22Rv1 (cell line): ENCODE measurements at regions not wholly inside any gene's neighbourhood (a gene's known extent, or its start where the extent isn't known, plus 50 kb on each side); places are given as distances from the start of the nearest gene placed in this dataset.

Experiments used
- ZFX ChIP-seq: fragments of 450-650 bp; IDR thresholded peaks from 2 replicates; pipeline ENCODE4 v1.6.1; 2017; ENCODE audit warnings: antibody characterized with exemption, borderline replicate concordance
- TF ChIP-seq, protein P1 (sequence below): fragments of 450-650 bp; IDR thresholded peaks from 2 replicates; pipeline ENCODE4 v1.5.1; 2017; ENCODE audit warnings: mild to moderate bottlenecking

DNA sequence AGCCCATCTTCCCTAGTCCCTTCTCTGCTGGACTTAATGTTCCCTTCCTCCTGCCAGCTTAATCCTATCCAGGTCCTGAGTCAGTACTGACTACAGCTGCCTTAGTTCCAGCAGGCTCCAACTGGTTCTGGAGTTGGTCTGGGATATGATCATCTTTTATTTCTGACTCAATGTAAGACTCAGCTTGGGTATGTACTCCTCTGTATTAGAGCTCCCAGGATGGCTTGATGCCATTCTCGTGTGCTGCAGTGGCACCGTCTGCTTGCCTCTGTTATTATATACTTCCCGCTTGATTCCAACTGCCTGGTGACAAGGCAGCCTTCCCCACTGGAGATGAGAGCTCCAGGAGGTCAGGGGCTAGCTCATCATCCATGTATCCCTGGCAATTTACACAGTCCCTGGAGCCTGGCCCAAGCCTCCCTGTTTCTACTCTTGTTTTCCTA lies 164.4 kb upstream of the DPT start:
- TF ChIP-seq, protein P1, sequence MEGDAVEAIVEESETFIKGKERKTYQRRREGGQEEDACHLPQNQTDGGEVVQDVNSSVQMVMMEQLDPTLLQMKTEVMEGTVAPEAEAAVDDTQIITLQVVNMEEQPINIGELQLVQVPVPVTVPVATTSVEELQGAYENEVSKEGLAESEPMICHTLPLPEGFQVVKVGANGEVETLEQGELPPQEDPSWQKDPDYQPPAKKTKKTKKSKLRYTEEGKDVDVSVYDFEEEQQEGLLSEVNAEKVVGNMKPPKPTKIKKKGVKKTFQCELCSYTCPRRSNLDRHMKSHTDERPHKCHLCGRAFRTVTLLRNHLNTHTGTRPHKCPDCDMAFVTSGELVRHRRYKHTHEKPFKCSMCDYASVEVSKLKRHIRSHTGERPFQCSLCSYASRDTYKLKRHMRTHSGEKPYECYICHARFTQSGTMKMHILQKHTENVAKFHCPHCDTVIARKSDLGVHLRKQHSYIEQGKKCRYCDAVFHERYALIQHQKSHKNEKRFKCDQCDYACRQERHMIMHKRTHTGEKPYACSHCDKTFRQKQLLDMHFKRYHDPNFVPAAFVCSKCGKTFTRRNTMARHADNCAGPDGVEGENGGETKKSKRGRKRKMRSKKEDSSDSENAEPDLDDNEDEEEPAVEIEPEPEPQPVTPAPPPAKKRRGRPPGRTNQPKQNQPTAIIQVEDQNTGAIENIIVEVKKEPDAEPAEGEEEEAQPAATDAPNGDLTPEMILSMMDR, result no peak
- no peak for TF ChIP-seq ZFX
